Eye (tissue), 1 donor: ENCODE measurements at regions not wholly inside any gene's neighbourhood (a gene's known extent, or its start where the extent isn't known, plus 50 kb on each side); places are given as distances from the start of the nearest gene placed in this dataset.
"Not testable (repeated sequence)": the region's sequence is repeated elsewhere in the genome, so short reads cannot be mapped to it uniquely, and the experiment has no call there.

Experiments
- DNase-seq: peaks from one replicate; pipeline ENCODE4 v3.0.0-alpha.2; 2015

DNA sequence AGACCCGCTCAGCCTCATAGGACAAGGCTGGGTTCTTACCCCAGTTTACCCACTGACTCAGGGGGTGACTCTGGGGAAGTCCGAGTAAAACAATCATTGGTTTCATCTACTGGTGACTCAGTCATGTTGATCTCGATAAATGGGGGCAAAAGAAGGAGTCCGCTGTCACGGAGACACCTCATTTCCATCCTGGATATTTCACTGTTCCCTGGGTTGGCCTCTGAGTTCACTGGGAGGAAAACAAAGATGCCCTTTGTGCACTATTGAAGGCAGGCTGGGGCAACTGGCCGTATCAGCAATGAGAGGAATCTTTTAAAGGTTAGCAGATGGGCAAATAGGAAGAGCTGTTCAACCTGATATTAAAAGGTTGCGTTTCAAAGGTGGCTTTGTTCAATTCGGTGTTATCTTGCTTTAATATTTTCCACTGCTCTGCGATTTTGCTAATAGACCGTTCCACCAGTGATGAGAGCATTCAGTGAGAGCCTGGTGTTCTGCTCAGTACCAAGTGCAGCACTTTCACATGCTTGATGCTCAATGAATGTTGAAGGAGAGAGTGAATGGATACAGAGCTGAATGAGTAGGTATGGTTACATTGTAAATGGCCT lies 110.2 kb upstream of the EGFLAM start:
- DNase-seq = no peak

DNA sequence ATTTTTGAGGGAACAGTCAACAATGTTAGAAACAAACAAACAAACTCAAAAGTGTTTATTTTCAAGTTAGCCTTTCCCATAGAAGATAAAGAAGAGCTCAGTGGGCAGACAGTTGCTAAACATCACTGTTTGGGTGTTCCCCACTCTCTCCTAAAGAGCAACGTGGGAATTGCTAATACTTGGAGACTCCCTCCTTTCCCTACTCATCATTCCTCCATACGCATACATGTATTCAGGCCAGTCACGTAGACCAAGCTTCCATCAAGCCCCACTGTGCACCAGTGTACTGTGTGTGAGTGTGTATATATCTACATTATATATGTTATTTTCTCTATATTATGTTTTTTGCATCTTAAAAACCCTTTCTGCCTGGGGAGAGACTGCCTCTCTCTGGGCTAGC lies 115.0 kb upstream of the EGFLAM start:
- no peak for DNase-seq

GRCh38 chr5:38141665-38142064 lies 116.7 kb upstream of the EGFLAM start:
- DNase-seq = no peak

DNA sequence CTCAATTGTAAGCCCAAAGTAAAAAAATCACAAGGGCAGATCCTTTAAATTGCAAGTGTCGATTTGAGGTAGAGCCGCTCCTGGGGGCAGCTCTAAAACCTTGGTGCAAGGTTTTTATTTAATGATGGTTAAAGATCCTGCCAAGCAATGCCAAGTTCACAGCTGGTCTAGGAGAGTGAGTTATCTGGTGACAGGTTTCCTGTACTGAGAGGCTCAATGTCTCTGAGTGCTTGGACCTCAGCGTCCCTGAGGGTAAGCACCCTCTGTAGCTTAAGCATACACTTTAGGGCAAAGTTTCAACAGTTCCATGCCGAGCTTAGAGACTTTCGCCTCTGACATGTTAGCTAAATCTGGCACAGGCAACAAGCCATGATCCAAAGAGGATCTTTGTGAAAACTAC lies 119.8 kb upstream of the EGFLAM start:
- DNase-seq = no peak

- DNase-seq = no peak
Observed at GRCh38 chr5:38135486-38136039, 122.8 kb upstream of the EGFLAM start.

- DNase-seq = no peak
Observed at GRCh38 chr5:38134810-38135209, 123.5 kb upstream of the EGFLAM start.

DNA sequence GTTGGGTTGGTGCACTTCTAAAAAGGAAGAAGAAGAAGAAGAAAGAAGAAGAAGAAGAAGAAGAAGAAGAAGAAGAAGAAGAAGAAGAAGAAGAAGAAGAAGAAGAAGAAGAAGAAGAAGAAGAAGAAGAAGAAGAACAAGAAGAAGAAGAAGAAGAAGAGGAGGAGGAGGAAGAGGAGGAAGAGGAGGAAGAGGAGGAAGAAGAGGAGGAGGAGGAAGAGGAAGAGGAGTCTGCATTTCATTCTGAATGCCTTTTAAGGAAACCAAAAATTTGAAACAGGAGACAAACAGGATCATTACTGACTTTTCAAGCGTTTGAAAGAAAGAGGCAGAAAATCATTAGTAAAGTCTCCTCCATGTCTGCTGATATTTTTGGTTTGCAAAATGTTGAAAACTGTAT lies 124.1 kb upstream of the EGFLAM start:
- DNase-seq = not testable (repeated sequence)

GRCh38 chr5:38131686-38132085 lies 126.7 kb upstream of the EGFLAM start:
- no peak for DNase-seq

GRCh38 chr5:38124321-38124720 lies 134.0 kb upstream of the EGFLAM start:
- no peak for DNase-seq

DNA sequence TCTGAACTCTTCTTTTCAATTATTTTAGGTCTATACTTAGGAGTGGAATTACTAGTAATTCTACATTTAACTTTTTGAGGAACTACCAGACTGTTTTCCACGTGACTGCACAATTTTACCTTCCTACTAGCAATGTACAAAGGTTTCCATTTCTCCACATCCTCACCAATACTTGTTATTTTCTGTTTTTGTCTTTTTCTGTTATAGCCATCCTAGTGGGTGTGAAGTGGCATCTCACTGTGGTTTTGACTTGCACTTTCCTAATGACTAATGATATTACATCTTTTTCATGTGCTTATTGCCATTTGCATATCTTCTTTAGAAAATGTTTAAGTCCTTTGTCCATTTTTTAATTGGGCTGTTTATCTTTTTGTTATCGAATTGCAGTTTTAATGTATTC lies 136.9 kb upstream of the EGFLAM start:
- DNase-seq = no peak

GRCh38 chr5:38119836-38120235 lies 138.5 kb upstream of the EGFLAM start:
- no peak for DNase-seq

DNA sequence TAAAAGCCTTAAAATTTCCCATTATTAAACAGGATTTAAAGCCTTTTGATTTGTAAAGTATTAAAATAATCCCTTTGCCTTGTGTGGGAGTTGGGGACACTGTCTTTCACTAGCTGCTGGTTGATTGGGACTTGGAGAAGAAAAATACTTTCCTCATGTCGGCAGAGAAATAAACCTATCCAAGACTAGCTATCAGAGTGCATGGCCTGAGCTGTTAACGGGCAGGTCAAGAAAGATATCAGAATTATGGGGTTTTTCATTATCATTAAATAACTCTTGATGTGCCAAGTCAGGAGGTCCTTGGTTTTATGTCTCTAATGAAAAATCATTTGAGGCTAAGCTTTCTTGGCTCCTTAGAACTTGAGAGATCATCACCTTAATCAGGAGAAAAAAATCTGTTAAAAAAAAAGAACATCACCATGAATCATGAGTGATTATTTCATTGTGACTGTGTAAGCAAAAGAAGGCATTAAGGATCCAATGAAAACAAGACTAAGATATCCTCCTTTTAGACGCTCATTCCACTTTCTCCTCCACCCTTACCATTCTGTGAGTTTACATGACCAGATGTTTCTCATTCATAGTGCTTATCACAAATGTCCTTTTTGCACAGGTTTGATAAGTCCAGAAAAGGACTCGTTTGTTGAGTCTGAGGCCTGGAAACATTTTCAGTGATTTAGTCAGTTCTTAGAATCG lies 140.4 kb upstream of the EGFLAM start:
- no peak for DNase-seq

DNA sequence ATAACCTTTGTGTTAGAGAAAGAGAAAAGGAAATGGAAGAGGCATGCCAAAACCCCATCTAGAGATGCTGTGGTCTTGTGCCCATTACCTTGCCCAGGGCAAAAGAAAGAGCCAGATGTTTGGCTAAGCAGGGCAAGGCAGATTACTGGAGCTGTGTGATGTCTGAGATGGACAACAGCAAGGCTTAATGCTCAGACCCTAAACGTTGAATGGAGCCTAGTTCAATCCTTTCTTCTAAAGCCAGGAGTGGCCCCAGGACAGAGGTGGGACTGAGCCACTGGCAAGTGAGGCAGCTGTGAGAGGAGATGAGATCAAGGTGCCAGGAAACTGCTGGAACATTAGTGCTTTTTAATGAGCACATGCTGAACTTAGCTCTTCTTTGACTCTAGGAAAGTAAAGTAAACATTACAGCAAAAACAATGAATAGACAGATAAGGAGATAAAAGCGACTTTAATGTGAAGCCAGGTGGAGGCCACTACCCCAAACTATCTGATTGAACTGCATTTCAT lies 143.0 kb upstream of the EGFLAM start:
- DNase-seq = no peak

GRCh38 chr5:38113880-38114279 lies 144.5 kb upstream of the EGFLAM start:
- DNase-seq = no peak

- DNase-seq = no peak
Observed at GRCh38 chr5:38113456-38113855, 144.9 kb upstream of the EGFLAM start.

DNA sequence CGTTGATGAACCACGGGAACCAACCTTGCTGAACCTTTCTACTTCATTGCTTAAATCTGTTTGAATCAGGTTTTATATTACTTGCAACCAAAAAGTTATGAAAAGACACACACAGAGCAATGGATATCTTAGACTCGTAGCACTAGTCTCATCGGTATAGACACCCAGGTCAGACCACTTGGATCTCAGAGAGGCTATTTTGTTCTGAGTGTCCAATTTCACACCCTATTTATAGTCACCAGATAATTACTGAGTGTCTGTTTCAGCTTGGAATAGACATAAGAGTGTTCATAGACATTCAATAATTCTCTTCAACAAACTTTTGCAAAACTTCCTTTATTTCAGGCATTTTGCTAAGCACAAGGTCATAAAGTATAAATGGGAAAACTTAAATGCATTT lies 145.4 kb upstream of the EGFLAM start:
- DNase-seq = no peak

DNA sequence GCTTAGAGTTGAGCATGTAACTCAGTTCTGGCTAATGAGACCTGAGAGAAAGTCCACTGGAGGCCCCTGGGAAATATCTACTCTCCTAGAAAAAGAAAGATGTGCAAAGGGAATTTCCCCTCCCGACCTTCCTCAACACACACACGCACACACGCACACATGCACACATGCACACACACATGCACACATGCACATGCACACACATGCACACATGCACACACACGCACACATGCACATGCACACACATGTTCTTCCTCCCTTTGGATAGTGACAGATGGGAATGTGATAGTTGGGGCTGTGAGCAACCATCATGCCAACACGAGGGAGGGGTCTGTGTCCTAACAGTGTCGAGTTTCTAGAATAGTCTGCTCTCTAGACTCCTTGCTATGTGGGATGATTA lies 148.2 kb upstream of the EGFLAM start:
- DNase-seq = no peak

- no peak for DNase-seq
Observed at GRCh38 chr5:38107096-38107495, 151.3 kb upstream of the EGFLAM start.

DNA sequence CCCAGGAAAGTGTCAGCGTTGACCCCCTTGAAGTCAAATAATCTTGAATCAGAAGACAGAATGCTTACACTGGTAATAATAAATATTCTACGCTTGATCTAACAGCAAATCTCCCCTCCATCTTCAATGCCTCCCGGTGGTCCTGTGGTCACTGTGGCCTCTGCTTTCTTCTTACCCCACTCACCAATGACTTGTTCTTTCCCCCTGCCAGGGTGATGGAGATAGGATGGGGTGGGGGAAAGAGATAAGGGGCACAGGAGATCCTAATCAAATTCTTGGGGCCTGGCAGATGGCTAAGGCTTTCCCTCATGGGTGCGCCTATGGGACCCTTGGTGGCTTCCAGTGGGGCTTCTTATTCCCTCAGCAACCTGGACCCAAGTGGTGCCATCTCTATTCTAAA lies 152.6 kb upstream of the EGFLAM start:
- DNase-seq = no peak

GRCh38 chr5:38105231-38105570 lies 153.2 kb upstream of the EGFLAM start:
- no peak for DNase-seq

DNA sequence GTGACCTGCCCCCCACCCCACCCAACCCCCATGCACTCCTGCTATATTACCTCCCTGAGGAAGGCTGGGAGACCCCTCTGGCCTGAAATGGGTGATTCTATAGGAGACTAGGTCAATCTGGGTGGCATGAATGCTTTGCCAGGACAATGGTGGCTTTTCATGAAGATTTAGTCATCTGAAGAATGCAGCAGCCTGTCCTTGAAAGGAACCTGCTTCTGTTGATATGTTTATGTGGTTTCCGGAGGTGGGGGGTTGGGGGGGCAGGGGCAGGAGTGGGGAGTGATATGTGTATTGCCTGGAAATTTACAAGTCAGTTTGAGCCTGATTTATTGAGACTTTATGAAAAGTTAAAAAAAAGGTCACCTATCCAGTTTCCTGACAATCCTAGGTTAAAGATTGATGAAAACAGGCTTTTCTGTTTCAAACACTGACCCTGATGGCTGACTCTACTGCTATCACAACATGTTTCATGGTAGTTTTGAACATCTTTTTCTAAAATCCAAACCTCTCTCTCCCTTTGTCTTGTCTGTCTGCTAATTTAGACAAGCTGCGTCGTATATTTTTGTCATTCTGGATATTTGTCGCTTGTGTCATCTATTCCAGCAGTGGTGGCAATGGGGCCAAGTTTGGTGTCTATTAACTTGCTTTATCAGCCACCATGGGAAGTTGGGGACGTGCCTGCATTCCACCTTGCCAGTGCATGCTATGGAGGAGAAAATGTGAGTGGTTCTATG lies 153.7 kb upstream of the EGFLAM start:
- DNase-seq = peak; percentile 17

- DNase-seq = no peak
Observed at GRCh38 chr5:38101897-38102296, 156.5 kb upstream of the EGFLAM start.

DNA sequence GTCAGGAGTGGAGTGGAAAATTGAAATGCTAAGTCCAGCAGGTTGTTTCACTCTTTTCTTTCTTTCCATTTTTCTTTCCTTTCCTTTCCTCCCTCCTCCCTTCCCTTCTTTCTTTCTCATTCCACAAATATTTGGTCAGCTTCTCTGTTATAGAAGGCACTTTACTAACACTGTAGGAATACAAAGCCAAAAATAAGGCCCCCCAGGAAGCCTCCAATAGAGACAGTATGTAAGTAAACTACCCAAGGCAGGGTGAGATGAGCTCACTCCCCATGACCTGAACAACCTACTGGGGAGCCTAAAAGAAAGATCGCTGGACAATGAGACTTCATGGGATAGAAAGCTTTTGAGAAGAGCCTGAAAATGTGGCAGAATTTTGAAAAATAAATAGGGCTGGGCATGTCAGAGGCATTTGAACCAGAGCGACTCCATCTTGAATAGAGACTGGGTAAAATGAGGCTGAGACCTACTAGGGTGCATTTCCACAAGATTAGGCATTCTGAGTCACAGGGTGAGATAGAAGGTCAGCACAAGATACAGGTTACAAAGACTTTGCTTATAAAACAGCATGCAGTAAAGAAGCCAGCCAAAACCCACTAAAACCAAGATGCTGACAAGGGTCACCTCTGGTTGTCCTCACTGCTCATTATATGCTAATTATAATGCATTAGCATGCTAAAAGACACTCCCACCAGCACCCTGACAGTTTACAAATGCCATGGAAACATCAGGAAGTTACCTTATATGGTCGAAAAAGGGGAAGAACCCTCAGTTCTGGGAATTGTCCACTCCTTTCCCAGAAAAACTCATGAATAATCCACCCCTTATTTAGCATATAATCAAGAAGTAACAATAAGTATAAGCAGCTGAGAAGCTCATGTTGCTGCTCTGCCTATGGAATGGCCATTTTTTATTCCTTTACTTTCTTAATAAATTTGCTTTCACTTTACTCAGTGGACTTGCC lies 158.9 kb upstream of the EGFLAM start:
- DNase-seq = no peak
